ENCODE measurements at regions not wholly inside any gene's neighbourhood (a gene's known extent, or its start where the extent isn't known, plus 50 kb on each side); places are given as distances from the start of the nearest gene placed in this dataset.

- Histone ChIP-seq H2AFZ (ENCODE audit: control insufficient read depth, low read depth, low read length) (no peak overlapping the region), H3K9ac (ENCODE audit: control insufficient read depth, insufficient read depth, low read length) (no peak overlapping the region), H3K27me3 (replicated peaks in 1 of 2; ENCODE audit: control insufficient read depth in 2 of 2, insufficient read depth in 2 of 2, low read length in 1 of 2) (no peaks in the 10 kb centered on the region), H3K9me3 (replicated peaks; ENCODE audit: control insufficient read depth, insufficient read depth, low read length) (no peaks in the 10 kb centered on the region), H4K20me1 (ENCODE audit: control insufficient read depth, insufficient read depth) (no peaks in the 10 kb centered on the region), H3K4me1 (ENCODE audit: control insufficient read depth, insufficient read depth, low read length) (no peaks in the 10 kb centered on the region), H3K79me2 (ENCODE audit: control insufficient read depth, insufficient read depth, low read length) (no peaks in the 10 kb centered on the region), H3K4me3 (no peak overlapping the region), H3K4me2 (ENCODE audit: control insufficient read depth, insufficient read depth) (no peak overlapping the region), H3K36me3 (ENCODE audit: control insufficient read depth in 2 of 2, insufficient read depth in 2 of 2, low read length in 1 of 2) (no peaks in the 10 kb centered on the region), H3K27ac (ENCODE audit: control insufficient read depth, insufficient read depth) (no peak overlapping the region)
- no peak for FAIRE-seq
- no peak for DNase-seq (ENCODE audit: low read depth, low spot score)
- no TSS peak for BruUV-seq (replicated peaks)
- in situ Hi-C loops (cut with MboI) = no loop called here
- 0% methylated on average over 2 of the region's 2 CpGs for WGBS (ENCODE audit: insufficient coverage, insufficient replicate concordance, low lambda C conversion rate, missing lambda C conversion rate)
- SMC1A ChIA-PET (ENCODE audit: uncharacterized antibody, unreplicated experiment) = no interaction called here
- intact Hi-C loops (cut with micrococcal nuclease; ENCODE audit: unreplicated experiment) = no loop called here
- no peak for ATAC-seq
- CTCF ChIA-PET = no interaction called here
- POLR2A ChIA-PET = no interaction called here
- RAD21 ChIA-PET (ENCODE audit: unreplicated experiment) = no interaction called here
- TF ChIP-seq NFYB (IDR thresholded peaks at IDR 0.05; ENCODE audit: insufficient read depth, low read depth, low read length) (no peak), POLR2AphosphoS2 (IDR thresholded peaks at IDR 0.05; ENCODE audit: low read depth, low read length) (no peak), GATAD2B (conservative IDR thresholded peaks at IDR 0.05; ENCODE audit: low read depth) (no peak), HSF1 (IDR thresholded peaks at IDR 0.05; ENCODE audit: low read depth, low read length) (no peak), HDAC2 (IDR thresholded peaks at IDR 0.05) (no peak), RUNX3 (IDR thresholded peaks at IDR 0.05; ENCODE audit: low read length) (no peak), EP300 (IDR thresholded peaks at IDR 0.05; ENCODE audit: borderline replicate concordance in 1 of 2, control insufficient read depth in 1 of 2, low read depth in 2 of 2, low read length in 2 of 2) (no peak), IRF3 (IDR thresholded peaks at IDR 0.05) (no peak), RELA (IDR thresholded peaks at IDR 0.05; ENCODE audit: borderline replicate concordance, partially characterized antibody) (no peak), IKZF1 (conservative IDR thresholded peaks at IDR 0.05) (no peak), CBFB (IDR thresholded peaks at IDR 0.05; ENCODE audit: low read depth) (no peak), GABPA (IDR thresholded peaks at IDR 0.05; ENCODE audit: low read depth) (no peak), ZSCAN29 (IDR thresholded peaks at IDR 0.05) (no peak), LARP7 (IDR thresholded peaks at IDR 0.05) (no peak)
- TF ChIP-seq, protein P1, sequence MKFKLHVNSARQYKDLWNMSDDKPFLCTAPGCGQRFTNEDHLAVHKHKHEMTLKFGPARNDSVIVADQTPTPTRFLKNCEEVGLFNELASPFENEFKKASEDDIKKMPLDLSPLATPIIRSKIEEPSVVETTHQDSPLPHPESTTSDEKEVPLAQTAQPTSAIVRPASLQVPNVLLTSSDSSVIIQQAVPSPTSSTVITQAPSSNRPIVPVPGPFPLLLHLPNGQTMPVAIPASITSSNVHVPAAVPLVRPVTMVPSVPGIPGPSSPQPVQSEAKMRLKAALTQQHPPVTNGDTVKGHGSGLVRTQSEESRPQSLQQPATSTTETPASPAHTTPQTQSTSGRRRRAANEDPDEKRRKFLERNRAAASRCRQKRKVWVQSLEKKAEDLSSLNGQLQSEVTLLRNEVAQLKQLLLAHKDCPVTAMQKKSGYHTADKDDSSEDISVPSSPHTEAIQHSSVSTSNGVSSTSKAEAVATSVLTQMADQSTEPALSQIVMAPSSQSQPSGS (IDR thresholded peaks at IDR 0.05; ENCODE audit: low read length) = no peak
- TF ChIP-seq, protein P2, sequence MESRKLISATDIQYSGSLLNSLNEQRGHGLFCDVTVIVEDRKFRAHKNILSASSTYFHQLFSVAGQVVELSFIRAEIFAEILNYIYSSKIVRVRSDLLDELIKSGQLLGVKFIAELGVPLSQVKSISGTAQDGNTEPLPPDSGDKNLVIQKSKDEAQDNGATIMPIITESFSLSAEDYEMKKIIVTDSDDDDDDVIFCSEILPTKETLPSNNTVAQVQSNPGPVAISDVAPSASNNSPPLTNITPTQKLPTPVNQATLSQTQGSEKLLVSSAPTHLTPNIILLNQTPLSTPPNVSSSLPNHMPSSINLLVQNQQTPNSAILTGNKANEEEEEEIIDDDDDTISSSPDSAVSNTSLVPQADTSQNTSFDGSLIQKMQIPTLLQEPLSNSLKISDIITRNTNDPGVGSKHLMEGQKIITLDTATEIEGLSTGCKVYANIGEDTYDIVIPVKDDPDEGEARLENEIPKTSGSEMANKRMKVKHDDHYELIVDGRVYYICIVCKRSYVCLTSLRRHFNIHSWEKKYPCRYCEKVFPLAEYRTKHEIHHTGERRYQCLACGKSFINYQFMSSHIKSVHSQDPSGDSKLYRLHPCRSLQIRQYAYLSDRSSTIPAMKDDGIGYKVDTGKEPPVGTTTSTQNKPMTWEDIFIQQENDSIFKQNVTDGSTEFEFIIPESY (IDR thresholded peaks at IDR 0.05) = no peak
- TF ChIP-seq, protein P3, sequence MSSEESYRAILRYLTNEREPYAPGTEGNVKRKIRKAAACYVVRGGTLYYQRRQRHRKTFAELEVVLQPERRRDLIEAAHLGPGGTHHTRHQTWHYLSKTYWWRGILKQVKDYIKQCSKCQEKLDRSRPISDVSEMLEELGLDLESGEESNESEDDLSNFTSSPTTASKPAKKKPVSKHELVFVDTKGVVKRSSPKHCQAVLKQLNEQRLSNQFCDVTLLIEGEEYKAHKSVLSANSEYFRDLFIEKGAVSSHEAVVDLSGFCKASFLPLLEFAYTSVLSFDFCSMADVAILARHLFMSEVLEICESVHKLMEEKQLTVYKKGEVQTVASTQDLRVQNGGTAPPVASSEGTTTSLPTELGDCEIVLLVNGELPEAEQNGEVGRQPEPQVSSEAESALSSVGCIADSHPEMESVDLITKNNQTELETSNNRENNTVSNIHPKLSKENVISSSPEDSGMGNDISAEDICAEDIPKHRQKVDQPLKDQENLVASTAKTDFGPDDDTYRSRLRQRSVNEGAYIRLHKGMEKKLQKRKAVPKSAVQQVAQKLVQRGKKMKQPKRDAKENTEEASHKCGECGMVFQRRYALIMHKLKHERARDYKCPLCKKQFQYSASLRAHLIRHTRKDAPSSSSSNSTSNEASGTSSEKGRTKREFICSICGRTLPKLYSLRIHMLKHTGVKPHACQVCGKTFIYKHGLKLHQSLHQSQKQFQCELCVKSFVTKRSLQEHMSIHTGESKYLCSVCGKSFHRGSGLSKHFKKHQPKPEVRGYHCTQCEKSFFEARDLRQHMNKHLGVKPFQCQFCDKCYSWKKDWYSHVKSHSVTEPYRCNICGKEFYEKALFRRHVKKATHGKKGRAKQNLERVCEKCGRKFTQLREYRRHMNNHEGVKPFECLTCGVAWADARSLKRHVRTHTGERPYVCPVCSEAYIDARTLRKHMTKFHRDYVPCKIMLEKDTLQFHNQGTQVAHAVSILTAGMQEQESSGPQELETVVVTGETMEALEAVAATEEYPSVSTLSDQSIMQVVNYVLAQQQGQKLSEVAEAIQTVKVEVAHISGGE (CRISPR knock-in tag; IDR thresholded peaks at IDR 0.05) = no peak
Measured at GRCh38 chr7:119344466-119344865, 928.5 kb upstream of the KCND2 start.
